Iris pigment epithelial cell (primary cell): ENCODE measurements at regions not wholly inside any gene's neighbourhood (a gene's known extent, or its start where the extent isn't known, plus 50 kb on each side); places are given as distances from the start of the nearest gene placed in this dataset.

Source experiments
- DNase-seq: peaks from one replicate; pipeline ENCODE4 v3.0.0-alpha.2; 2011; ENCODE audit warnings: low read depth

GRCh38 chr2:22238967-22239366, 1115.2 kb downstream of the TDRD15 start:
- no peak for DNase-seq

GRCh38 chr2:22247466-22247865, 1123.7 kb downstream of the TDRD15 start:
- no peak for DNase-seq

GRCh38 chr2:22248851-22249250, 1125.1 kb downstream of the TDRD15 start:
- DNase-seq: no peak

GRCh38 chr2:22253171-22253570, 1129.4 kb downstream of the TDRD15 start:
- no peak for DNase-seq

GRCh38 chr2:22261165-22261564, 1123.8 kb upstream of the KLHL29 start:
- no peak for DNase-seq

- DNase-seq: no peak
Measured at GRCh38 chr2:22270341-22270740, 1114.6 kb upstream of the KLHL29 start.

GRCh38 chr2:22273853-22274252, 1111.1 kb upstream of the KLHL29 start:
- no peak for DNase-seq

GRCh38 chr2:22274661-22275060, 1110.3 kb upstream of the KLHL29 start:
- no peak for DNase-seq

- DNase-seq: no peak
Measured at GRCh38 chr2:22276696-22277095, 1108.3 kb upstream of the KLHL29 start.

GRCh38 chr2:22279541-22279940, 1105.4 kb upstream of the KLHL29 start:
- DNase-seq: no peak

- peak; percentile 86 for DNase-seq
Measured at GRCh38 chr2:22281033-22281432, 1103.9 kb upstream of the KLHL29 start.

GRCh38 chr2:22282220-22282619, 1102.8 kb upstream of the KLHL29 start:
- DNase-seq: peak; percentile 25

- no peak for DNase-seq
Measured at GRCh38 chr2:22282916-22283315, 1102.1 kb upstream of the KLHL29 start.

- no peak for DNase-seq
Measured at GRCh38 chr2:22283436-22283835, 1101.5 kb upstream of the KLHL29 start.

GRCh38 chr2:22290302-22290701, 1094.7 kb upstream of the KLHL29 start:
- no peak for DNase-seq

- DNase-seq: no peak
Measured at GRCh38 chr2:22290909-22291473, 1094.0 kb upstream of the KLHL29 start.

GRCh38 chr2:22301228-22301627, 1083.8 kb upstream of the KLHL29 start:
- no peak for DNase-seq

GRCh38 chr2:22326250-22326649, 1058.7 kb upstream of the KLHL29 start:
- no peak for DNase-seq

- DNase-seq: no peak
Measured at GRCh38 chr2:22329211-22330154, 1055.5 kb upstream of the KLHL29 start.

- no peak for DNase-seq
Measured at GRCh38 chr2:22336414-22336813, 1048.6 kb upstream of the KLHL29 start.

- no peak for DNase-seq
Measured at GRCh38 chr2:22340716-22341115, 1044.3 kb upstream of the KLHL29 start.

- no peak for DNase-seq
Measured at GRCh38 chr2:22347306-22347705, 1037.7 kb upstream of the KLHL29 start.

- DNase-seq: no peak
Measured at GRCh38 chr2:22350621-22351020, 1034.4 kb upstream of the KLHL29 start.
